Muscle of leg (tissue), 3 donors: ENCODE measurements at regions not wholly inside any gene's neighbourhood (a gene's known extent, or its start where the extent isn't known, plus 50 kb on each side); places are given as distances from the start of the nearest gene placed in this dataset.

ENCODE experiments used
- DNase-seq: peaks from one replicate; pipeline ENCODE4 v3.0.0; 2013
- H3K27ac ChIP-seq: one replicate; pipeline ENCODE4 v1.5.1; 2013; ENCODE audit warnings: mild to moderate bottlenecking, low read length, control low read depth
- H3K27me3 ChIP-seq: one replicate; pipeline ENCODE4 v1.6.1; 2013; ENCODE audit warnings: low read length; ENCODE audit not compliant: control insufficient read depth, insufficient read depth
- H3K36me3 ChIP-seq: one replicate; pipeline ENCODE4 v1.6.1; 2013; ENCODE audit warnings: low read length; ENCODE audit not compliant: control insufficient read depth, insufficient read depth
- H3K4me1 ChIP-seq: one replicate; pipeline ENCODE4 v1.6.1; 2013; ENCODE audit warnings: low read length; ENCODE audit not compliant: control insufficient read depth, insufficient read depth
- H3K4me3 ChIP-seq: one replicate; pipeline ENCODE4 v1.5.1; 2013; ENCODE audit warnings: low read length, control low read depth
- H3K9me3 ChIP-seq: replicated peaks from 2 replicates; pipeline ENCODE4 v1.6.1; 2013; ENCODE audit warnings: low read depth, low read length; ENCODE audit not compliant: control insufficient read depth
- WGBS: methylation state at CpG from one replicate; pipeline ENCODE4 v1.1.5; 2013; ENCODE audit warnings: missing lambda C conversion rate; ENCODE audit not compliant: insufficient coverage; 5-methylcytosine and 5-hydroxymethylcytosine counted together

DNA sequence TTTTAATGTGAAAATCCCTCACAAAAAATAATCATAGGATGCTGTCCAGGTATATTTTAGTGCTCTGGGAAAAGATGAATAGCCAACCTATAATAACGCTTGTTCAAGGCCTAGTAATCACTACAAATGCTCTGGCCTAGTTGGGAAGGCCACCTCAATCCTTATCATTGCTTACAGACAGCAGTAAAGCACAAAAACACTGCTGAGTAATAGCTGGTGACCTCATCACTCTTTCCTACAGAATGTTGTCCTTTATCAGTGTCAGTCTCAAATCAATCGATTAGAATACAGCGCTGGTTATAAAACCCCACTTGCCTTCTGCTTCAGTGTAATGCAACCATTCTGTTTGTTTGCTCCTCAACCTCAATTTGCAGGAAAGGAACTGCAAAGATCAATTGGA lies 72.6 kb upstream of the STEAP1 start:
- no peak for DNase-seq
- Histone ChIP-seq H3K4me1 (no peaks in the 10 kb centered on the region), H3K27ac (no peak overlapping the region), H3K4me3 (no peak overlapping the region), H3K9me3 (no peaks in the 10 kb centered on the region), H3K27me3 (no peaks in the 10 kb centered on the region), H3K36me3 (no peaks in the 10 kb centered on the region)
- WGBS: no CpG with 5 or more reads among the region's 3 CpGs

DNA sequence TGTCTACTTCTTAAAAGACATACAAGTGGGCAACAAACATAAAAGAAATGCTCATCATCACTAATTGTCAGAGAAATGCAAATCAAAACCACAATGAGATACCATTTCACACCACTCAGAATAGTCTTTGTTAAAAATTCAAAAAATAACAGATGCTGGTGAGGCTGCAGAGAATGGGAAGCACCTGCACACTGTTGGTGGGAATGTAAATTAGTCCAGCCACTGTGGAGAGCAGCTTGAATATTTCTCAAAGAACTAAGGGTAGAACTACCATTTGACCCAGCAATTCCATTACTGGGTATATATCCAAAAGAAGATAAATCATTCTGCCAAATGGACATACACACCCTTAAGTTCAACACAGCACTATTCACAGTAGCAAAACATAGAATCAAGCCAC lies 61.8 kb upstream of the STEAP1 start:
- Histone ChIP-seq H3K27me3 (no peaks in the 10 kb centered on the region), H3K27ac (no peak overlapping the region), H3K4me3 (no peak overlapping the region), H3K4me1 (no peaks in the 10 kb centered on the region), H3K9me3 (peaks cover 2% of the 10 kb centered on the region), H3K36me3 (no peaks in the 10 kb centered on the region)
- DNase-seq: no peak

DNA sequence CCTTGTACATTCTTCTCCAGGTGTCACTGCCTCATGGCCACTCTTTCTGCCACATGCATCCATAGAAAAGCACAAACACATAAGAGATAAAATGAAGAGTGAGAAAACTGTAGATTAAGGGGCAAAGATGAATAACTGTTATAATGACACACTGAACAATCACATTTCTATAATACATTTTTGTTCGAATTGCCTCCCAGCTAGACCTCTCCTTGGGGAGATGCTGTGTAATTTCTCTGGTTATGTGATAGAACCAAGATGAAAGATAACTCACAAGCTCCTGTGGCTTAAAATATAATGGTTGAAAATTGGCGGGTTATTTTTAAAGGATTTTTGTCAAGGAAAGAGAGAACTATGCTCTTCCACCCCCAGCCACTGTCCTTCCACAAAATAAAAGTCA lies 60.2 kb upstream of the STEAP1 start:
- H3K27ac ChIP-seq: no peak overlapping the region
- no CpG with 5 or more reads among the region's 2 CpGs for WGBS
- H3K4me3 ChIP-seq: no peak overlapping the region
- no peaks in the 10 kb centered on the region for H3K4me1 ChIP-seq
- no peak for DNase-seq
- no peaks in the 10 kb centered on the region for H3K36me3 ChIP-seq
- peaks cover 2% of the 10 kb centered on the region for H3K9me3 ChIP-seq
- no peaks in the 10 kb centered on the region for H3K27me3 ChIP-seq
